IMR-90 (cell line): ENCODE measurements at regions not wholly inside any gene's neighbourhood (a gene's known extent, or its start where the extent isn't known, plus 50 kb on each side); places are given as distances from the start of the nearest gene placed in this dataset.

ENCODE experiments used
- CEBPB ChIP-seq: IDR thresholded peaks from 2 replicates; pipeline ENCODE4 v1.6.1; 2012; ENCODE audit warnings: low read depth, low read length, improper control_type of control experiment
- CTCF ChIP-seq: conservative IDR thresholded peaks from 2 replicates; pipeline ENCODE4 v1.5.1; 2012; ENCODE audit warnings: mild to moderate bottlenecking, low read depth, low read length, improper control_type of control experiment
- MAZ ChIP-seq: IDR thresholded peaks from 2 replicates; pipeline ENCODE4 v1.6.1; 2012; ENCODE audit warnings: low read depth, mild to moderate bottlenecking, low read length, improper control_type of control experiment, moderate library complexity, borderline replicate concordance
- MXI1 ChIP-seq: IDR thresholded peaks from 2 replicates; pipeline ENCODE4 v1.6.1; 2012; ENCODE audit warnings: low read depth, mild to moderate bottlenecking, low read length, moderate library complexity, borderline replicate concordance
- RCOR1 ChIP-seq: IDR thresholded peaks from 2 replicates; pipeline ENCODE4 v1.6.1; 2012; ENCODE audit warnings: mild to moderate bottlenecking, low read length, improper control_type of control experiment; ENCODE audit not compliant: insufficient replicate concordance
- SMC3 ChIP-seq: fragments of 150-350 bp; IDR thresholded peaks from 2 replicates; pipeline ENCODE4 v1.6.1; 2016; ENCODE audit warnings: low read depth, mild to moderate bottlenecking, antibody characterized with exemption, low read length, moderate library complexity

DNA sequence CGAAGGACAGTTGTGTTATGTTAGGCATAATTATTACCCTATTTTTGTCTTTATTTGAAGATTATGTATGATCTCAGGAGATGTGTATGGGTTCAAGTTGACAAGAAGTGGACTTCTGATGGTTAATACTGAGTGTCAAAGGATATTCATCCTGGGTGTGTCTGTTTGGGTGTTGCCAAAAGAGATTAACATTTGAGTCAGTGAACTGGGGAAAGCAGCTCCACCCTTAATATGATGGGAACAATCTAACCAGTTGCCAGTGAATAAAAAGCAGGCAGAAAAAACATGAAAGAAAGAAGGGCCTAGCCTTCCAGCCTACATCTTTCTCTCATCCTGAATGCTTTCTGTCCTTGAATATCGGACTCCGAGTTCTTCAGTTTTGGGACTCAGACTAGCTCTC is 332.6 kb downstream of the DTHD1 start:
- TF ChIP-seq CTCF (no peak), CEBPB (no peak), MAZ (no peak), SMC3 (no peak), MXI1 (no peak), RCOR1 (no peak)
